ENCODE measurements at regions not wholly inside any gene's neighbourhood (a gene's known extent, or its start where the extent isn't known, plus 50 kb on each side); places are given as distances from the start of the nearest gene placed in this dataset.
"Not testable (repeated sequence)": the region's sequence is repeated elsewhere in the genome, so short reads cannot be mapped to it uniquely, and the experiment has no call there.

GRCh38 chr1:187038784-187039183, 210.0 kb downstream of the PLA2G4A start:
- DNase-seq: no peak

GRCh38 chr1:187041104-187041503, 212.4 kb downstream of the PLA2G4A start:
- DNase-seq: no peak

DNA sequence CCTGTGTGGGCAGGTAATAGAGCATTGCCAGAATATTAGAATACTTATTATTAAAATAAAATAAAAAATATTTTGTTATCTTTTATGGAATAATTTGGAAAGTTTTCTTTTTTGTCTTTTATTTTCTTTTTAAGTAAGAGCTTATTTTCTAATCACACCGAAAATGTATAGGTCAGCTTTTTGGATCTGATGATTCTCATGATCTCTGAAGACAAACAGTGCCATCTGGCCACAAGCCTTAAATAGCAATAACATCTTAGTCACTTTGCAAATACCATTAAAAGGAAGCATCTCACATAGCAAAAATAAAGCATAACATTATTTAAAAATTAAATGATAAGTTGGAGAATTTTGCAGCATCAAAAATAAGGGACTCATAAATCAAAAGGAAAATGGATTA, 213.8 kb downstream of the PLA2G4A start:
- DNase-seq: no peak

GRCh38 chr1:187043433-187043832, 214.7 kb downstream of the PLA2G4A start:
- not testable (repeated sequence) for DNase-seq

GRCh38 chr1:187044411-187044810, 215.7 kb downstream of the PLA2G4A start:
- no peak for DNase-seq

GRCh38 chr1:187045371-187045770, 216.6 kb downstream of the PLA2G4A start:
- DNase-seq: no peak

- DNase-seq: no peak
These were observed 217.5 kb downstream of the PLA2G4A start for GRCh38 chr1:187046293-187046692.

- no peak for DNase-seq
These were observed 218.5 kb downstream of the PLA2G4A start for GRCh38 chr1:187047298-187047697.

GRCh38 chr1:187051618-187052232, 223.0 kb downstream of the PLA2G4A start:
- DNase-seq: peak; percentile 61

- DNase-seq: no peak
These were observed 225.1 kb downstream of the PLA2G4A start for GRCh38 chr1:187053876-187054275.

DNA sequence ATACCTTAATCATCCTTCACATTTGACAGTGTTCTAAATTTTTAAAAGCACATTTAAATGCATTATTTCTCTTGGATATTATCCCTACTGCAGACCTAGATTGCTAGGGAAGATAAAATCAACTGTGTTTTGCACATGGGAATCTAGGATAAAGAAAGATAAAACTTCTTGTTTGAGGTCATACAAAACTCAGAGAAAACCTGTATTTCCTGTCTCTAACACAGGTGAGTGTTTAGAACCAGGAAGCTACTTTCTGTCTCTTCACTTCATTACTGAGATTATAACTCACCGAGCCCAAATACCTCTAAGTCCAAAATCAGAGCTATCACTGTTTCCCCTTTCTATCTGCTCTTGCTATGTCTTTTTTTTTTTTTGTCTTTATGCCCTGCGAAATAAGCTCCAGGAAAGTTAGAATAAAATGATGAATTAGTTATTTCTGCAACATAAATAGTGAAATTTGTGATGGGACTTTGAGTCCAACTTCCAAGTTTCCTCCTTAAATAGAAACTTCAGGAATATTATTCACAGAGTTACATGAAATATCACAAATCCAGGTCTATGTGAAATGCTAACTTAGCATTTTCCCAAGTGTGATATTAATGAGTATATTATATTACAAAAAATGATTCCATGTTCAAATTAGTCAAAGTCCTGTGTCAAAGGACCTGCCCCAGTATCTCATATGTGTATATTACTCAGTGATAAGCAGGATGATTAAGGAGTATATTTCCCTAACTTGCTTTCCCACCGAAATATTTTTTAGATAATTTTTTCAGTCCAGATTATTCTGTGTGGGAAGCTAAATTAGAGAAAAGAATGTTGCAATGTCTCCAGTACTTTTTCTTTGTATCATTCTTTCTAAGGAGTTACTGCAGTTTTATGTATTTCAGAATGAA, 226.4 kb downstream of the PLA2G4A start:
- DNase-seq: no peak

- no peak for DNase-seq
These were observed 234.5 kb downstream of the PLA2G4A start for GRCh38 chr1:187063271-187063670.

DNA sequence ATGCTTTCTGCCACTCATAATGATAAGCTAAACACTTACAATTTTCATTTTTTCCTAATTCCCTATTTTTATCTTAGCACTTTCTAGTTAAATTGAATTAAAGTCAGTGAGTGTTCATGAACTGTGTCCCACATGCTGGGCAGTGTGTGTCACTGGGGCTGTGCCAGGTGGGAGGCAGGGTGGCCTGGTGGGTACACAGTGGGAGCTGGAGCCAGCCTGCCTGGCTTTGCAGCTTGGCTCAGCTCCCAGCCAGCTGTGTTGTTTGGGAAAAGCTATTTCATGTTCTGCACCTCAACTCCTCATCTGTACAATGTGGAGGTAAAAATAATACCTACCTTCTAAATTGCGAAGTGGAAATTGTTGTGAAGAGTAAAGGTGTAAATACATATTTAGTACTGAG, 238.4 kb downstream of the PLA2G4A start:
- peak; percentile 72 for DNase-seq

GRCh38 chr1:187070076-187070475, 241.3 kb downstream of the PLA2G4A start:
- no peak for DNase-seq

GRCh38 chr1:187072262-187073034, 243.7 kb downstream of the PLA2G4A start:
- not testable (repeated sequence) for DNase-seq

DNA sequence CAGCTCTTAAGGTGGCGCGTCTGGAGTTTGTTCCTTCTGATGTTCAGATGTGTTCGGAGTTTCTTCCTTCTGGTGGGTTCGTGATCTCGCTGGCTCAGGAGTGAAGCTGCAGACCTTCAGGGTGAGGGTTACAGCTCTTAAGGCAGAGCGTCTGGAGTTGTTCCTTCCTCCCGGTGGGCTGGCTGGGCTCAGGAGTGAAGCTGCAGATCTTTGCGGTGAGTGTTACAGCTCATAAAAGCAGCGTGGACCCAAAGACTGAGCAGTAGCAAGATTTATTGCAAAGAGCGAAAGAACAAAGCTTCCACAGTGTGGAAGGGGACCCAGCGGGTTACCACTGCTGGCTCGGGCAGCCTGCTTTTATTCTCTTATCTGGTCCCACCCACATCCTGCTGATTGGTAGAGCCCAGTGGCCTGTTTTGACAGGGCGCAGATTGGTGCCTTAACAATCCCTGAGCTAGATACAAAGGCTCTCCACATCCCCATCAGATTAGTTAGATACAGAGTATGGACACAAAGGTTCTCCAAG, 244.3 kb downstream of the PLA2G4A start:
- not testable (repeated sequence) for DNase-seq

GRCh38 chr1:187073634-187074245, 245.0 kb downstream of the PLA2G4A start:
- DNase-seq: not testable (repeated sequence)

- DNase-seq: no peak
These were observed 245.8 kb downstream of the PLA2G4A start for GRCh38 chr1:187074445-187075048.

DNA sequence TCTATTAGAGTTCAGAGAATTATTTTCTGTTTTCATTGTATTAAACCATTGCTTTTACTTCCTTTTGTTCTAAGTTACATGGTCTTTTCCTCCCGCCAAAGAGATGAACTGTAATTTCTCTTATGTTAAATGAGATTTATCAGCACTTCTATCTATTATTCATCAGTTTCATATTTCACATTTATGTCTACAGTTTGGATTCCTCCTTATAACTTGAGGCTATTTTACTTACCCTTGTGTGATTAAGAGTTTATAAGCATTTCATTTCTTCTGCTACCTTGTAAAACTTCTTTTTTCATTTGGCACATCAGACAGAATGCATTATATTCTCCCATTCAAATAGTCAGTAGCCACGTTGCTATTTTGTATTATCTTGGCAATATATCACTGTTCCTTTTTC, 248.2 kb downstream of the PLA2G4A start:
- DNase-seq: no peak

- DNase-seq: no peak
These were observed 249.6 kb downstream of the PLA2G4A start for GRCh38 chr1:187078321-187078720.

GRCh38 chr1:187078916-187079315, 250.2 kb downstream of the PLA2G4A start:
- DNase-seq: no peak

- DNase-seq: no peak
These were observed 250.6 kb downstream of the PLA2G4A start for GRCh38 chr1:187079330-187079729.

Measured in NCI-H1694 (cell line).